Endodermal cell (in vitro differentiated cells): ENCODE measurements at regions not wholly inside any gene's neighbourhood (a gene's known extent, or its start where the extent isn't known, plus 50 kb on each side); places are given as distances from the start of the nearest gene placed in this dataset.

ENCODE experiments used
- DNase-seq: peaks from one replicate; pipeline ENCODE4 v3.0.0-alpha.2; 2017
- H3K27ac ChIP-seq: 2 replicates; pipeline ENCODE4 v1.5.1; 2013; ENCODE audit warnings: mild to moderate bottlenecking, low read depth, low read length, moderate library complexity
- H3K27me3 ChIP-seq: 2 replicates; pipeline ENCODE4 v1.6.1; 2013; ENCODE audit warnings: mild to moderate bottlenecking, low read length, moderate library complexity; ENCODE audit not compliant: insufficient read depth, control insufficient read depth, poor library complexity, severe bottlenecking
- H3K36me3 ChIP-seq: 2 replicates; pipeline ENCODE4 v1.7.0; 2013; ENCODE audit warnings: mild to moderate bottlenecking, low read length, moderate library complexity; ENCODE audit not compliant: control insufficient read depth, insufficient read depth
- H3K4me1 ChIP-seq: one replicate; pipeline ENCODE4 v1.7.0; 2013; ENCODE audit warnings: low read length; ENCODE audit not compliant: control insufficient read depth, insufficient read depth
- H3K4me3 ChIP-seq: 2 replicates; pipeline ENCODE4 v1.5.1; 2013; ENCODE audit warnings: mild to moderate bottlenecking, low read length, moderate library complexity
- H3K9ac ChIP-seq: 2 replicates; pipeline ENCODE4 v1.6.1; 2013; ENCODE audit warnings: mild to moderate bottlenecking, low read length, moderate library complexity; ENCODE audit not compliant: poor library complexity, severe bottlenecking; ENCODE audit errors: extremely low read depth
- H3K9me3 ChIP-seq: 2 replicates; pipeline ENCODE4 v1.6.1; 2013; ENCODE audit warnings: mild to moderate bottlenecking, low read length, moderate library complexity; ENCODE audit not compliant: control insufficient read depth
- H3K27ac Mint-ChIP-seq: 2 replicates; pipeline ENCODE4 v1.8.0; 2020; ENCODE audit warnings: mixed read lengths
- H3K27me3 Mint-ChIP-seq: 2 replicates; pipeline ENCODE4 v1.8.0; 2021; ENCODE audit warnings: mild to moderate bottlenecking, mixed read lengths; ENCODE audit not compliant: insufficient read depth
- H3K36me3 Mint-ChIP-seq: 2 replicates; pipeline ENCODE4 v1.8.0; 2020; ENCODE audit warnings: low read depth, mixed read lengths
- H3K4me1 Mint-ChIP-seq: 2 replicates; pipeline ENCODE4 v1.8.0; 2020; ENCODE audit warnings: mixed read lengths
- H3K4me3 Mint-ChIP-seq: 2 replicates; pipeline ENCODE4 v1.8.0; 2020; ENCODE audit warnings: mild to moderate bottlenecking, moderate library complexity, mixed read lengths
- H3K9me3 Mint-ChIP-seq: 2 replicates; pipeline ENCODE4 v1.8.0; 2020; ENCODE audit warnings: mild to moderate bottlenecking, mixed read lengths
- CTCF ChIP-seq: fragments of 200-600 bp; sonication (generic); conservative IDR thresholded peaks from 2 replicates; pipeline ENCODE4 v1.5.0; 2021; ENCODE audit warnings: antibody characterized with exemption, mild to moderate bottlenecking
- WGBS, 2 experiments: methylation state at CpG; one replicate each; pipeline versions ENCODE4 v1.1.5 to v1.1.7; 2013; ENCODE audit warnings: missing lambda C conversion rate in 2 of 2, mixed read lengths in 1 of 2; ENCODE audit not compliant: insufficient coverage in 1 of 2, insufficient read length in 1 of 2; 5-methylcytosine and 5-hydroxymethylcytosine counted together

GRCh38 chr6:121767211-121767610 lies 331.8 kb downstream of the GJA1 start:
- H3K27me3 Mint-ChIP-seq: no peaks in the 10 kb centered on the region
- Histone ChIP-seq H3K27me3 (no peaks in the 10 kb centered on the region), H3K9me3 (no peaks in the 10 kb centered on the region), H3K36me3 (no peaks in the 10 kb centered on the region), H3K4me1 (no peaks in the 10 kb centered on the region), H3K27ac (no peak overlapping the region), H3K4me3 (no peak overlapping the region), H3K9ac (no peak overlapping the region)
- 89% methylated on average over 3 of the region's 3 CpGs; no CpG with 5 or more reads in 1 of the 2 experiments for WGBS, 2 experiments
- no peak overlapping the region for H3K27ac Mint-ChIP-seq
- H3K36me3 Mint-ChIP-seq: no peaks in the 10 kb centered on the region
- H3K4me3 Mint-ChIP-seq: no peak overlapping the region
- H3K9me3 Mint-ChIP-seq: peaks cover 4% of the 10 kb centered on the region
- no peaks in the 10 kb centered on the region for H3K4me1 Mint-ChIP-seq
- no peak for TF ChIP-seq CTCF
- no peak for DNase-seq

GRCh38 chr6:121770943-121771342 lies 335.5 kb downstream of the GJA1 start:
- no peaks in the 10 kb centered on the region for H3K27me3 Mint-ChIP-seq
- Histone ChIP-seq H3K9me3 (no peaks in the 10 kb centered on the region), H3K4me3 (no peak overlapping the region), H3K36me3 (no peaks in the 10 kb centered on the region), H3K9ac (no peak overlapping the region), H3K27me3 (no peaks in the 10 kb centered on the region), H3K4me1 (no peaks in the 10 kb centered on the region), H3K27ac (no peak overlapping the region)
- H3K36me3 Mint-ChIP-seq: no peaks in the 10 kb centered on the region
- H3K27ac Mint-ChIP-seq: no peak overlapping the region
- TF ChIP-seq CTCF: no peak
- no peaks in the 10 kb centered on the region for H3K9me3 Mint-ChIP-seq
- no peak overlapping the region for H3K4me3 Mint-ChIP-seq
- H3K4me1 Mint-ChIP-seq: peaks cover 2% of the 10 kb centered on the region
- DNase-seq: no peak
- WGBS, 2 experiments: 92 to 95% methylated on average over 2 of the region's 2 CpGs

- 91 to 100% methylated on average over 2 to 4 of the region's 4 CpGs for WGBS, 2 experiments
- no peak overlapping the region for H3K27ac ChIP-seq
- H3K9ac ChIP-seq: no peak overlapping the region
- no peak for TF ChIP-seq CTCF
- no peaks in the 10 kb centered on the region for H3K36me3 ChIP-seq
- H3K4me3 ChIP-seq: no peak overlapping the region
- DNase-seq: no peak
- no peaks in the 10 kb centered on the region for H3K9me3 ChIP-seq
- H3K4me3 Mint-ChIP-seq: no peak overlapping the region
- H3K4me1 ChIP-seq: no peaks in the 10 kb centered on the region
- no peak overlapping the region for H3K27ac Mint-ChIP-seq
- no peaks in the 10 kb centered on the region for H3K27me3 Mint-ChIP-seq
- no peaks in the 10 kb centered on the region for H3K27me3 ChIP-seq
- H3K36me3 Mint-ChIP-seq: no peaks in the 10 kb centered on the region
- peaks cover 2% of the 10 kb centered on the region for H3K9me3 Mint-ChIP-seq
- peaks cover 2% of the 10 kb centered on the region for H3K4me1 Mint-ChIP-seq
Measured at GRCh38 chr6:121771937-121772720, 336.7 kb downstream of the GJA1 start.
